ENCODE measurements at regions not wholly inside any gene's neighbourhood (a gene's known extent, or its start where the extent isn't known, plus 50 kb on each side); places are given as distances from the start of the nearest gene placed in this dataset.
"Not testable (repeated sequence)": the region's sequence is repeated elsewhere in the genome, so short reads cannot be mapped to it uniquely, and the experiment has no call there.

DNA sequence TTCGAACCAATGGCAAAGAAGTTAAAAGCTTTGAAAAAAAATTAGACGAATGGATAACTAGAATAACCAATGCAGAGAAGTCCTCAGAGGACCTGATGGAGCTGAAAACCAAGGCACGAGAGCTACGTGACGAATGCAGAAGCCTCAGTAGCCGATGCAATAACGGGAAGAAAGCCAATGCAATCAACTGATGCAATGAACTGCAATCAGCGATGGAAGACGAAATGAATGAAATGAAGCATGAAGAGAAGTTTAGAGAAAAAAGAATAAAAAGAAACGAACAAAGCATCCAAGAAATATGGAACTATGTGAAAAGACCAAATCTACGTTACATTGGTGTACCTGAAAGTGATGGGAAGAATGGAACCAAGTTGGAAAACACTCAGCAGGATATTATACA, 52.6 kb upstream of the MRPS30 start:
- not testable (repeated sequence) for H3K9me3 ChIP-seq (ENCODE audit: insufficient read depth, low read length); DNase-seq (ENCODE audit: low read depth, low spot score); H3K4me1 ChIP-seq (ENCODE audit: insufficient read depth, insufficient read length); H3K9ac ChIP-seq (ENCODE audit: insufficient read length, low read depth); H3K27me3 ChIP-seq (ENCODE audit: insufficient read depth, insufficient read length); H3K4me3 ChIP-seq (ENCODE audit: insufficient read length, low read depth); H3K36me3 ChIP-seq (ENCODE audit: insufficient read depth, insufficient read length, low read length)

DNA sequence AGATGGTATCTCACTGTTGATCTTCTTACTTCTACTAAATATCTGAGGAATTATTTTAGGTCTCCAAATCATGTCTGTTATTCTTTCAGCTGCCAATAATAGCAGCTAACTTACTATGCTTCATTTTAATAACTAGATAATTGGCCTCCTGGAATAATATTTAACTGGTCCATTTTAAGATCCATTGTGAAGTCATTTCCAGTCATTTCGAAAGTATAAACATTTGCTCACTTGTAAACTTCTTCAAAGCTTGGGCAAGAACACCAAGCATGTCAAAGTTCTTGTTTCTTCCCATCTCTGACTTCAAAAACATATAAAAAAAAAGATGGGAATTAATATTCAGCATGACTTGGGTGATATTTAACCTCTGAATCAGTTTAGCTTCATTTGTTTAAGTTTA, 61.4 kb upstream of the MRPS30 start:
- Histone ChIP-seq H3K27me3 (ENCODE audit: insufficient read depth, insufficient read length) (no peaks in the 10 kb centered on the region), H3K9ac (ENCODE audit: insufficient read length, low read depth) (no peak overlapping the region), H3K4me3 (ENCODE audit: insufficient read length, low read depth) (no peak overlapping the region), H3K4me1 (ENCODE audit: insufficient read depth, insufficient read length) (no peaks in the 10 kb centered on the region), H3K36me3 (ENCODE audit: insufficient read depth, insufficient read length, low read length) (no peaks in the 10 kb centered on the region), H3K9me3 (ENCODE audit: insufficient read depth, low read length) (no peaks in the 10 kb centered on the region)
- no peak for TF ChIP-seq SUZ12 (IDR thresholded peaks at IDR 0.05; ENCODE audit: extremely low read depth, insufficient read depth, insufficient read length)
- TF ChIP-seq ZNF274 (IDR thresholded peaks at IDR 0.05; ENCODE audit: low read depth, low read length) = no peak
- TF ChIP-seq YY1 (IDR thresholded peaks at IDR 0.05; ENCODE audit: insufficient read depth, insufficient read length) = no peak
- DNase-seq (ENCODE audit: low read depth, low spot score) = no peak

DNA sequence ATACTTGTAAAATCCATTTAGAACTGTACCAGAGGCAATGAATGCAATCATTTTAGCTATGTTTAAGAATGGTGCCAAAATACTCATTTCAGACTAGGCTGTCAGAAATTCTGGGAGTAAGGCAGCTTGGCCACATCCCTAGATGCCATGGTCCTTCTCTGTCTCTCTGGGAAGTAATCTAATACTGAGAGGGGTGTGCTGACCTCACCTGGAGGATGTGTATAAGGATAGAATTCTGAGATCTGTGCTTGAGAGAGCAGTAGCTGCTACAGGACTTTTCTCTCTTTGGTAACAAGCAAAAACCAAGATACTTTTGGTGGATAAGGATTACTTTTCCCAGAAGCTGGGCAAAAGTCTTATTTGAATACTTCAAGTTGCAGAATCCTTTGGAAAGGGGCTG, 68.1 kb upstream of the MRPS30 start:
- no peaks in the 10 kb centered on the region for H3K36me3 ChIP-seq (ENCODE audit: insufficient read depth, insufficient read length, low read length)
- H3K4me3 ChIP-seq (ENCODE audit: insufficient read length, low read depth) = no peak overlapping the region
- no peaks in the 10 kb centered on the region for H3K4me1 ChIP-seq (ENCODE audit: insufficient read depth, insufficient read length)
- TF ChIP-seq YY1 (IDR thresholded peaks at IDR 0.05; ENCODE audit: insufficient read depth, insufficient read length) = no peak
- no peak for TF ChIP-seq ZNF274 (IDR thresholded peaks at IDR 0.05; ENCODE audit: low read depth, low read length)
- no peak for TF ChIP-seq SUZ12 (IDR thresholded peaks at IDR 0.05; ENCODE audit: extremely low read depth, insufficient read depth, insufficient read length)
- no peak overlapping the region for H3K9ac ChIP-seq (ENCODE audit: insufficient read length, low read depth)
- DNase-seq (ENCODE audit: low read depth, low spot score) = no peak
- no peaks in the 10 kb centered on the region for H3K27me3 ChIP-seq (ENCODE audit: insufficient read depth, insufficient read length)
- H3K9me3 ChIP-seq (ENCODE audit: insufficient read depth, low read length) = no peaks in the 10 kb centered on the region

DNA sequence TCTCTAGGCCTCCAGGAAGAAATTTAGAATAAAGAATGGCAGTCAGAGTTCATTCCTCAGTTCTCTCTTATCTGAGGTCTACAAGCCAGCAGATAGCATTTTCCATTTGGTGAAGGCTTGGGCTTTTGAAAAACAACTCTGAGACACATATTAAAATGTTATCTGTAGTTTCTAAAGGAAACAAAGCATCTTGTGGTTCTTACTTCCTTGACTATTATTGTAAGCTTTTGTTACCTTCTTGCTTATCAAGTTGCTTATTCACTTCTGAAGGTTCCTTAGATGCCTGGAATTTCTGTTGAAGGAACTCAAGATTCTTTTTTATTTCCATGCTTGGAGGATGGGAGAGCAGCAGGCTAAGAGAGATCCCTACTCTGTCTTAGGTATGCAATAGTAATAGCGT, 79.2 kb upstream of the MRPS30 start:
- H3K4me3 ChIP-seq (ENCODE audit: insufficient read length, low read depth) = no peak overlapping the region
- no peak for TF ChIP-seq YY1 (IDR thresholded peaks at IDR 0.05; ENCODE audit: insufficient read depth, insufficient read length)
- no peak for TF ChIP-seq SUZ12 (IDR thresholded peaks at IDR 0.05; ENCODE audit: extremely low read depth, insufficient read depth, insufficient read length)
- no peak for TF ChIP-seq ZNF274 (IDR thresholded peaks at IDR 0.05; ENCODE audit: low read depth, low read length)
- no peaks in the 10 kb centered on the region for H3K4me1 ChIP-seq (ENCODE audit: insufficient read depth, insufficient read length)
- no peaks in the 10 kb centered on the region for H3K27me3 ChIP-seq (ENCODE audit: insufficient read depth, insufficient read length)
- no peaks in the 10 kb centered on the region for H3K36me3 ChIP-seq (ENCODE audit: insufficient read depth, insufficient read length, low read length)
- no peak overlapping the region for H3K9ac ChIP-seq (ENCODE audit: insufficient read length, low read depth)
- H3K9me3 ChIP-seq (ENCODE audit: insufficient read depth, low read length) = no peaks in the 10 kb centered on the region
- DNase-seq (ENCODE audit: low read depth, low spot score) = no peak

DNA sequence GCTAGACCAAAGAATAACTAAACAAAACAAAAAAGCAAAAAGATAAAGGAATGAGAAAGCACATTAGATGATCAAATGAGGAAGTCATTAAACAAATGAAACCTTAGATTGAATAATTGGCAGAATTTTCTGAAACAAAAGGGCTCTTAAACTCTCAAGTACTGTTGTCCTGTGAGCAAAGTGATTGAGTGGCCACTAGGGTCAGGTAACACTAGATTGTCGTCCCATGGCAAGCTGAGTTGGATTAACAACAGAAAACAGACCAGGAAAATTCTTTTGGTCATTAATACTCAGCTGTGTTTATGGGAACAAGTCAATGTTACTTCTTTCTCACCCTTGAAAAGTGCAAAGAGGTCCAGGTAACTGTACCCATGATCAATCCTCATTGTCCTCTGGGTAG, 81.6 kb upstream of the MRPS30 start:
- no peaks in the 10 kb centered on the region for H3K27me3 ChIP-seq (ENCODE audit: insufficient read depth, insufficient read length)
- no peaks in the 10 kb centered on the region for H3K4me1 ChIP-seq (ENCODE audit: insufficient read depth, insufficient read length)
- H3K9ac ChIP-seq (ENCODE audit: insufficient read length, low read depth) = no peak overlapping the region
- no peaks in the 10 kb centered on the region for H3K9me3 ChIP-seq (ENCODE audit: insufficient read depth, low read length)
- no peak for DNase-seq (ENCODE audit: low read depth, low spot score)
- H3K4me3 ChIP-seq (ENCODE audit: insufficient read length, low read depth) = no peak overlapping the region
- H3K36me3 ChIP-seq (ENCODE audit: insufficient read depth, insufficient read length, low read length) = no peaks in the 10 kb centered on the region
- no peak for TF ChIP-seq SUZ12 (IDR thresholded peaks at IDR 0.05; ENCODE audit: extremely low read depth, insufficient read depth, insufficient read length)
- no peak for TF ChIP-seq YY1 (IDR thresholded peaks at IDR 0.05; ENCODE audit: insufficient read depth, insufficient read length)
- TF ChIP-seq ZNF274 (IDR thresholded peaks at IDR 0.05; ENCODE audit: low read depth, low read length) = no peak

DNA sequence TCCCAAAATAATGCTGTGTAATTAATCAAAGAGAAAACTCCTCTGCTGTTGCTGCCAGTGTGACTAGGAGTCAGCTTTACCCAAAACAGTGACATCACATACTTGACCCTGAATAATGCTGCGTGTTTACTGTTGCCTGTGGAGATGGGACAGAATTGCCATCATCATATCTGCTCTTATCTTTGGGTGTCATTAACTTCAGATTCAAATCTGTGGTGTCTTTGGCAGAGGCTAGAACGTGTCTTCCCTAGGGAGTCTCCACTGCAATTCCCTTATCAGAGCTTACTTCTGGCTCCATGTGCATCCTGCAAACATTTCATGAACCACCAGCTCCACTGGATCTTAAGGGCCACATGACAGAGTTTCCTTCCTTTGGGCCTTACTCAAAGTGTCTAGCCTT, 88.9 kb upstream of the MRPS30 start:
- no peak for DNase-seq (ENCODE audit: low read depth, low spot score)
- H3K4me1 ChIP-seq (ENCODE audit: insufficient read depth, insufficient read length) = no peaks in the 10 kb centered on the region
- H3K4me3 ChIP-seq (ENCODE audit: insufficient read length, low read depth) = no peak overlapping the region
- H3K27me3 ChIP-seq (ENCODE audit: insufficient read depth, insufficient read length) = no peaks in the 10 kb centered on the region
- TF ChIP-seq ZNF274 (IDR thresholded peaks at IDR 0.05; ENCODE audit: low read depth, low read length) (no peak), YY1 (IDR thresholded peaks at IDR 0.05; ENCODE audit: insufficient read depth, insufficient read length) (no peak), SUZ12 (IDR thresholded peaks at IDR 0.05; ENCODE audit: extremely low read depth, insufficient read depth, insufficient read length) (no peak)
- H3K9me3 ChIP-seq (ENCODE audit: insufficient read depth, low read length) = no peaks in the 10 kb centered on the region
- no peak overlapping the region for H3K9ac ChIP-seq (ENCODE audit: insufficient read length, low read depth)
- H3K36me3 ChIP-seq (ENCODE audit: insufficient read depth, insufficient read length, low read length) = no peaks in the 10 kb centered on the region

DNA sequence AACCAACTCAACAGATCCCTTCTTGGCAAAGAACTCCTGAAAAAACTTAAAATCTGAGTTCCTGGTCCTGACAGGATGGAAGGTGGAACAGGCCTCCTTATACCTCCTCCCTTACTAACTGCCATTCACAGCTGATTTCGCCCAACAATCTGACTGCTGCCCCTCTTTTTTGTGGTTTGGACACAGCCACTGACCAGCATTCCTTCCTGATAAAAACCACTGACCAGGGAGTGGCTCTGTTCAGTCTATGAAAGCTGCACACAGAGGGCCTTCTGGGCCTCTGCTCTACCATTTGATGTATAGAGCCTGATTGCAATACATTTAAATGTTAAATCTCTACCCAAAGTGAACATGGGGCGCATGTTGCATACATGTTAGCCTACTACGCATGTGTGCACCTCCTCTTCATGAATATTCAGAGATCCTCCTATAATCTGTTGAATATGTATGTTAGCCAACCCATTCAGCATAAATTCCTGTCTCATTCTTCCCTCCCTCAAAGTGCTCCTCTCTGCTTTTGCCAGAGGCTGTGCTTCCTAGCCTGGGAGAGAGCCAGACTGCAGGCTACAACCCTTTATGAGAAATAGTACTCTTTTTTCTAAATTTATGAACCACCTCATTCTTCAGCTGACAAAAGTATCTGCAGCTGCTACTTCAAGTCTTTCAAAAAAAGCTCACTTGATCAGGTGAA, 93.7 kb upstream of the MRPS30 start:
- no peaks in the 10 kb centered on the region for H3K4me1 ChIP-seq (ENCODE audit: insufficient read depth, insufficient read length)
- DNase-seq (ENCODE audit: low read depth, low spot score) = no peak
- no peaks in the 10 kb centered on the region for H3K27me3 ChIP-seq (ENCODE audit: insufficient read depth, insufficient read length)
- no peaks in the 10 kb centered on the region for H3K9me3 ChIP-seq (ENCODE audit: insufficient read depth, low read length)
- H3K9ac ChIP-seq (ENCODE audit: insufficient read length, low read depth) = no peak overlapping the region
- no peak overlapping the region for H3K4me3 ChIP-seq (ENCODE audit: insufficient read length, low read depth)
- H3K36me3 ChIP-seq (ENCODE audit: insufficient read depth, insufficient read length, low read length) = no peaks in the 10 kb centered on the region
- TF ChIP-seq ZNF274 (IDR thresholded peaks at IDR 0.05; ENCODE audit: low read depth, low read length) = no peak
- TF ChIP-seq SUZ12 (IDR thresholded peaks at IDR 0.05; ENCODE audit: extremely low read depth, insufficient read depth, insufficient read length) = no peak
- TF ChIP-seq YY1 (IDR thresholded peaks at IDR 0.05; ENCODE audit: insufficient read depth, insufficient read length) = no peak
